Duodenal mucosa (tissue), 2 donors: ENCODE measurements at regions not wholly inside any gene's neighbourhood (a gene's known extent, or its start where the extent isn't known, plus 50 kb on each side); places are given as distances from the start of the nearest gene placed in this dataset.

Source experiments
- H3K27ac ChIP-seq: one replicate; pipeline ENCODE4 v1.7.0; 2013; ENCODE audit warnings: low read depth, low read length
- H3K27me3 ChIP-seq, 2 donors: one replicate each; pipeline ENCODE4 v1.7.0; 2013; ENCODE audit warnings: low read length in 2 of 2, control low read depth in 1 of 2; ENCODE audit not compliant: insufficient read depth in 2 of 2, control insufficient read depth in 1 of 2
- H3K36me3 ChIP-seq, 2 donors: one replicate each; pipeline ENCODE4 v1.7.0; 2013; ENCODE audit warnings: low read length in 2 of 2, control low read depth in 1 of 2; ENCODE audit not compliant: insufficient read depth in 2 of 2, control insufficient read depth in 1 of 2
- H3K4me1 ChIP-seq, 2 donors: one replicate each; pipeline ENCODE4 v1.7.0; 2013; ENCODE audit warnings: low read length in 2 of 2, control low read depth in 1 of 2; ENCODE audit not compliant: insufficient read depth in 2 of 2, control insufficient read depth in 1 of 2
- H3K4me3 ChIP-seq, 2 donors: one replicate each; pipeline ENCODE4 v1.7.0; 2013; ENCODE audit warnings: low read length in 2 of 2, low read depth in 1 of 2
- H3K9ac ChIP-seq, 2 donors: one replicate each; pipeline ENCODE4 v1.7.0; 2013; ENCODE audit warnings: low read length in 2 of 2, low read depth in 1 of 2
- H3K9me3 ChIP-seq, 2 donors: one replicate each; pipeline ENCODE4 v1.7.0; 2013; ENCODE audit warnings: low read length in 2 of 2, control low read depth in 1 of 2; ENCODE audit not compliant: control insufficient read depth in 1 of 2

GRCh38 chr10:10205906-10206305 lies 811.8 kb upstream of the CELF2 start:
- Histone ChIP-seq H3K36me3 (no peaks in the 10 kb centered on the region), H3K9ac (no peak overlapping the region), H3K27me3 (no peaks in the 10 kb centered on the region), H3K4me3 (no peak overlapping the region), H3K4me1 (no peaks in the 10 kb centered on the region), H3K27ac (no peak overlapping the region), H3K9me3 (peaks cover 4 to 15% of the 10 kb centered on the region in 2 donors)

- Histone ChIP-seq H3K9ac (no peak overlapping the region), H3K4me1 (no peaks in the 10 kb centered on the region)
Measured at GRCh38 chr10:10207538-10207937, 810.1 kb upstream of the CELF2 start.

GRCh38 chr10:10208196-10208595 lies 809.5 kb upstream of the CELF2 start:
- Histone ChIP-seq H3K4me1 (no peaks in the 10 kb centered on the region), H3K4me3 (no peak overlapping the region), H3K27ac (no peak overlapping the region), H3K9ac (no peak overlapping the region), H3K27me3 (no peaks in the 10 kb centered on the region), H3K9me3 (peaks cover 4 to 9% of the 10 kb centered on the region in 2 donors), H3K36me3 (no peaks in the 10 kb centered on the region)

More at GRCh38 chr10:10207538-10207937, 810.1 kb upstream of the CELF2 start:
- no peak overlapping the region for H3K4me3 ChIP-seq
- no peaks in the 10 kb centered on the region for H3K27me3 ChIP-seq
- peaks cover 4 to 15% of the 10 kb centered on the region in 2 donors for H3K9me3 ChIP-seq
- no peaks in the 10 kb centered on the region for H3K36me3 ChIP-seq
- H3K27ac ChIP-seq: no peak overlapping the region

GRCh38 chr10:10209167-10209566 lies 808.5 kb upstream of the CELF2 start:
- Histone ChIP-seq H3K9me3 (peaks cover 4 to 6% of the 10 kb centered on the region in 2 donors), H3K9ac (no peak overlapping the region), H3K4me3 (no peak overlapping the region), H3K36me3 (no peaks in the 10 kb centered on the region), H3K27ac (no peak overlapping the region), H3K4me1 (no peaks in the 10 kb centered on the region), H3K27me3 (no peaks in the 10 kb centered on the region)

- Histone ChIP-seq H3K4me3 (no peak overlapping the region), H3K27ac (no peak overlapping the region), H3K9me3 (no peaks in the 10 kb centered on the region), H3K9ac (no peak overlapping the region), H3K27me3 (no peaks in the 10 kb centered on the region), H3K36me3 (no peaks in the 10 kb centered on the region), H3K4me1 (no peaks in the 10 kb centered on the region)
Measured at GRCh38 chr10:10211409-10211808, 806.3 kb upstream of the CELF2 start.

- no peaks in the 10 kb centered on the region for H3K4me1 ChIP-seq
- H3K4me3 ChIP-seq: no peak overlapping the region
- H3K27ac ChIP-seq: no peak overlapping the region
- H3K9ac ChIP-seq: no peak overlapping the region
- no peaks in the 10 kb centered on the region for H3K36me3 ChIP-seq
- H3K27me3 ChIP-seq: no peaks in the 10 kb centered on the region
- H3K9me3 ChIP-seq: no peaks in the 10 kb centered on the region
Measured at GRCh38 chr10:10213237-10213636, 804.4 kb upstream of the CELF2 start.

GRCh38 chr10:10222304-10222841 lies 795.3 kb upstream of the CELF2 start:
- H3K9ac ChIP-seq: no peak overlapping the region
- no peaks in the 10 kb centered on the region for H3K36me3 ChIP-seq
- no peaks in the 10 kb centered on the region for H3K9me3 ChIP-seq
- no peak overlapping the region for H3K4me3 ChIP-seq
- H3K27me3 ChIP-seq: no peaks in the 10 kb centered on the region
- H3K27ac ChIP-seq: no peak overlapping the region
- no peaks in the 10 kb centered on the region for H3K4me1 ChIP-seq

- no peaks in the 10 kb centered on the region for H3K9me3 ChIP-seq
- H3K9ac ChIP-seq: no peak overlapping the region
- H3K27me3 ChIP-seq: no peaks in the 10 kb centered on the region
- no peaks in the 10 kb centered on the region for H3K4me1 ChIP-seq
- H3K4me3 ChIP-seq: no peak overlapping the region
- no peaks in the 10 kb centered on the region for H3K36me3 ChIP-seq
- H3K27ac ChIP-seq: no peak overlapping the region
Measured at GRCh38 chr10:10223131-10223530, 794.5 kb upstream of the CELF2 start.

- Histone ChIP-seq H3K9me3 (no peaks in the 10 kb centered on the region), H3K36me3 (no peaks in the 10 kb centered on the region), H3K4me3 (no peak overlapping the region), H3K9ac (no peak overlapping the region), H3K4me1 (no peaks in the 10 kb centered on the region), H3K27me3 (no peaks in the 10 kb centered on the region), H3K27ac (no peak overlapping the region)
Measured at GRCh38 chr10:10225136-10225676, 792.5 kb upstream of the CELF2 start.

- Histone ChIP-seq H3K9ac (no peak overlapping the region), H3K4me1 (no peaks in the 10 kb centered on the region), H3K27me3 (no peaks in the 10 kb centered on the region), H3K27ac (no peak overlapping the region), H3K9me3 (no peaks in the 10 kb centered on the region), H3K36me3 (no peaks in the 10 kb centered on the region), H3K4me3 (no peak overlapping the region)
Measured at GRCh38 chr10:10233229-10233628, 784.4 kb upstream of the CELF2 start.
